Neuron (in vitro differentiated cells): ENCODE measurements at regions not wholly inside any gene's neighbourhood (a gene's known extent, or its start where the extent isn't known, plus 50 kb on each side); places are given as distances from the start of the nearest gene placed in this dataset.
"Not testable (repeated sequence)": the region's sequence is repeated elsewhere in the genome, so short reads cannot be mapped to it uniquely, and the experiment has no call there.

ENCODE experiments used
- H2AFZ ChIP-seq: one replicate; pipeline ENCODE4 v1.6.1; 2013; ENCODE audit warnings: low read depth, mild to moderate bottlenecking, inconsistent platforms, low read length, moderate library complexity
- H3K27me3 ChIP-seq: one replicate; pipeline ENCODE4 v1.6.1; 2013; ENCODE audit warnings: low read length; ENCODE audit not compliant: insufficient read depth
- H3K36me3 ChIP-seq: one replicate; pipeline ENCODE4 v1.6.1; 2013; ENCODE audit warnings: low read length; ENCODE audit not compliant: insufficient read depth
- H3K4me1 ChIP-seq: one replicate; pipeline ENCODE4 v1.6.1; 2013; ENCODE audit warnings: low read length; ENCODE audit not compliant: insufficient read depth
- H3K4me3 ChIP-seq: 2 replicates; pipeline ENCODE4 v1.5.1; 2013; ENCODE audit warnings: mild to moderate bottlenecking, low read length, moderate library complexity
- H3K9me3 ChIP-seq: one replicate; pipeline ENCODE4 v1.6.1; 2013; ENCODE audit warnings: low read length

DNA sequence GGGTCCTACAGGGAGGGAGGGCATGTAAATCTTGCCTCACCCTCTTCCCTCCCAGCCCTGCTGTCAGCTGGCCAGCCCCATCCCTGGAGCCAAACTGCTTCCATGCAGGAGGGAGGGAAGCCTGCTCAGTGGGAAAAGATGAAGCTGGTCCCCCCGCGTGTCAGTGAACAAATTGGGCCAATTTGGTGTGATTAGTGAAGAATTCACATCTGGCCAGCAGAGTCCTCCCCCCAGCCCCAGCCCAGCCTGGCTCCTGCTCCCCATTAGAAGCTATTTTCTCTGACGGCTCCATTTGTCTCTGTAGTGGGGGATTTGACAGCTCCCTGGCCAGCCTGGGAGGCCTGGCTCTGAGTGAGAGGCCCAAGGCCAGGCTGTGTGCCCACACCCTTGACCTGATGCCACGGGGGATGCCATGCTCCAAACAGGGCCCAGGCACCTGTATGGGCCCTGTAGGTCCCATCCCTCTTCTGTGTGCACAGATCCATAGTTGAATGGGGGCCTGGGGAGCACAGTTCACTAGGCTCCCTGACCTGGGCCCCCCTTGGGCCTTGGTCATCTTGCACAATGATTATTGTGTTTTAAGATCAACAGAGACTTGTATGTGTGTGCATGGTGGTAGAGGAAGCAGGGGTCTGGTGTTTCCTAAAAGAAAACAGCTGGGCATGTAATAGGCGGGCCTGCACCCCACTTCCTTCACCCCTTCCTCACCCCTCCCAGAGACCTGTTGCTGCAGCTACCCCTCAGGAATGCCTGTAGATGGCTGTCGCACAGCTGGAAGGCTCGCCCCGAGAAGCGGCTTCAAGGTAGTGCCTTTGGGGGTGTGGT, 50.7 kb upstream of the TAC4 start:
- H3K4me3 ChIP-seq = no peak overlapping the region
- H2AFZ ChIP-seq = no peak overlapping the region
- peaks cover 73% of the 10 kb centered on the region for H3K27me3 ChIP-seq
- no peaks in the 10 kb centered on the region for H3K36me3 ChIP-seq
- no peaks in the 10 kb centered on the region for H3K9me3 ChIP-seq
- H3K4me1 ChIP-seq = no peaks in the 10 kb centered on the region

DNA sequence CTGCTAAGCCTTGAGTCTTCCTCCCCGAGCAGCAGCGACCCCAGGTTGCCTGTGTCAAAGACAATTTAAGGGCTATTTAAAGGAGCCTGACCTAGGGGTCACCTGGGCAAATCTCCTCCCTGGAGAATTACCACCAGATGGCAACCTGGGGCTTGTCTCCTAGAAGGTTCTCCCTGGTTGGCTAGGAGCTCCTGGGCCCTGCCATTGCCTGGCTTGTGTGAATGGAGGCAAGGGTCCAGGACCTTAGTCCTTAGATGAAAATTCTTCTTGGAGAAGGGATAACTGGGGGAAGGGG, 51.3 kb upstream of the TAC4 start:
- Histone ChIP-seq H3K36me3 (no peaks in the 10 kb centered on the region), H3K4me1 (no peaks in the 10 kb centered on the region), H3K4me3 (no peak overlapping the region), H2AFZ (no peak overlapping the region), H3K9me3 (no peaks in the 10 kb centered on the region), H3K27me3 (peaks cover 76% of the 10 kb centered on the region)

DNA sequence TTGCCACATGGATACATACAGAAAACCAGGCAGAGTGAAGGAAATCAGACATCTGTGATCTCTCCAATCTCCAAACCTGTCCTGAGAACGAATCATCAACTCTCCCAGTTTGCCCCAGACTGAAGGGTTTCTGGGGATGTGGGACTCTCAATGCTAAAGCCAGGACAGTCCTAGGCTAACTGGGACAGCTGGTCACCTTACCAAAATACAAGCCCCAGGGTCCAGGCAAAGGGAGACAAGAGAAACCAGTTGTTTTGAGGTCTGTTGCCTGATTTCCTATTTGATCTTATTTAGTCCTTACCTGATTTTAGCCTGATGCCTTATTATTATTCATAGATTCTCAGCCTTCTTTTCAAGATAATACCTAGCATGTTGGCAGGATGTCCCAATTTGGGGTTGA, 51.7 kb upstream of the TAC4 start:
- H2AFZ ChIP-seq = no peak overlapping the region
- no peaks in the 10 kb centered on the region for H3K9me3 ChIP-seq
- peaks cover 80% of the 10 kb centered on the region for H3K27me3 ChIP-seq
- H3K4me3 ChIP-seq = no peak overlapping the region
- no peaks in the 10 kb centered on the region for H3K4me1 ChIP-seq
- no peaks in the 10 kb centered on the region for H3K36me3 ChIP-seq

DNA sequence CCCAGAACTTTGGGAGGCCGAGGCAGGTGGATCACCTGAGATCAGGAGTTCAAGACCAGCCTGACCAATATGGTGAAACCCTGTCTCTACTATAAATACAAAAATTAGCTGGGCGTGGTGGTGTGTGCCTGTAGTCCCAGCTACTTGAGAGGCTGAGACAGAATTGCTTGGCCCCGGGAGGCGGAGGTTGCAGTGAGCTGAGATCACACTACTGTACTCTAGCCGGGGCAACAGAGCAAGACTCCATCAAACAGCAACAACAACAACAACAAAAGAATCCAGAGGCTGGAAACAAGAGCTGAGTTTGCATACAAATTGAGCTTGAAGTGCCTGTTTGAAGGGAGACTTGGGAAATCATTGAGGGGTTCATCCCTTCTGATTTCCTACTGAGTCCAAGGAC, 52.9 kb upstream of the TAC4 start:
- H3K4me1 ChIP-seq, H3K9me3 ChIP-seq, H3K4me3 ChIP-seq, H3K36me3 ChIP-seq, H2AFZ ChIP-seq: not testable (repeated sequence)
- peaks cover 86% of the 10 kb centered on the region for H3K27me3 ChIP-seq

DNA sequence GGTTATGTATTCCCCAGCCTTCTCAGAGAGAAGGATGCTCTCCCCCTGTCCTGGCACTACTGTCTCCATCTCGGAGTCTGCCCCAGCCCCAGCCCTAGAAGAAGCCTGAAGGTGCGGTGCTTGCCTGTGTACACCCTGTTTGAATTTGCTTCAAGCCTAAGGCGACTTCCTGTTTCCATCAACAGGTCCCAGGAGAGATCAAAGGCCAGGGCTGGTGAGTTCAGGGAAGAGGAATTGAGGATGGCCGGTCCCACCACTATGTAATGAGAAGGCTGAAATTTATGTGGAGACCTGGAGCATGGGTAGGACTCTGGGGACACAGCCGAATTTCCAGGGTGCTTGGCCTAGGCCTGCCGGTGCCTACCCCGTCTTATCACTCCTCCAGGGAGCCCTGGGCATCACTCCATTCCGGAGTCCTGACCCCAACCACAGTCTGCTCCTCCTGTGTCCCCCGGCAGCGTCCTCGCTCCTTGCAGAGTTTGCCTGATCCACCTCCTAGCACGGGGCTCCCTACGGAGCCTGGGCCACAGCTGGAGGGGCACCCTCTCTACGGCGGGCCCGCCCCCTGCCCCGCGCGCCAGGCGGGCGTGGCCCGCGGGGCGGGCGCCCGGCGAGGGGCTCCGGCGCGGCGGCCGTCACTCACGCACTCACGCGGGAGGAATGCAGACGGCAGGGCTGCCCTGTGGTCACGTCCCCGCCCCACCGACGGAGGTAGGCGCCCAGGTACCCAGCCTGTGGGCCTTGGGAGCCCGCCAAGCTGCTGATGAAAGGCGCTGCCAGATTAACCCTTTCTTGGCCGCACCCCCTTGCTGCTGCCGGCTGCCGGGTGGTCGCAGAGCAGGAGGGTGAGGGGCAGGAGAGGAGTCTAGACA, 53.8 kb upstream of the TAC4 start:
- H3K9me3 ChIP-seq = no peaks in the 10 kb centered on the region
- H3K4me1 ChIP-seq = no peaks in the 10 kb centered on the region
- H3K27me3 ChIP-seq = peaks cover 80% of the 10 kb centered on the region
- no peak overlapping the region for H2AFZ ChIP-seq
- no peaks in the 10 kb centered on the region for H3K36me3 ChIP-seq
- H3K4me3 ChIP-seq = no peak overlapping the region

DNA sequence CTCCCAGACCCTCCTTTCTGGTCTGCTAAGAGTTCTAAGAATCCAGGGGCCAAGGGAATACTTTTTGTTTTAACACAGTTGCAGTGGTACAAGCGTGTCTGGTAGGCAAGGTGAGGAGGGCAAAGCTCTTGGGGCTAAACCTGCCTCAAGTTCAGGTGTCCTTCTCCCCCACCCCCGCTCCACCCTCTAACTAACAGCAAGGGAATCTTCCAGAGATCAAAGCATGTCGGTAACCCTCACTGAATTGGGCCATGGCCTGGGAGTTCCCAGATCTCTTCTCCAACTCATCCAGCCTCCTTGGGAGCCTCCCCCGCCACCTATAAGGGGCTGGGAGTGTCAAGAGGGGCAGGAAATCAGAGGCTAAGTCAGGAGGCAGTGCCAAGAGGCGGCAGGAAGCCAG, 55.7 kb upstream of the TAC4 start:
- no peak overlapping the region for H2AFZ ChIP-seq
- H3K27me3 ChIP-seq = peaks cover 81% of the 10 kb centered on the region
- H3K36me3 ChIP-seq = no peaks in the 10 kb centered on the region

DNA sequence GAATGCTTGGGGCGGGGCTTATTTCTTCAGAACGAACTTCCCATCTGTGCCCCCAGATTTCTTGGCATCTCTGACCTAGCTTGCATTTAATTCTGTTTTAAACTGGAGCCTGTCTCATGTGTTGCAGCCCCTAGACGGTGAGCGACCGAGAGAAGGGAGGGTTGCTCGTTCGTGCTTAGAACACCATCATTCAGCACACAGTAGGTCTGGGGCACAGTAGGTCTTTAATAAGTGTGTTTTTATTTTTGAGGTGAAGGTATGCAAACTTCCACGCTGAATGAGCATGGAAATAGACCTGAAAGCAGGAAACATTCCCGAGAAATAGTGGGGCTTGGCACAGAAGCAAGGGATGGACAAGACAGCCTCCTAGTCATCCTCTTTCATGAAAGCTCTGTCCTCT, 57.0 kb upstream of the TAC4 start:
- no peaks in the 10 kb centered on the region for H3K36me3 ChIP-seq
- H3K27me3 ChIP-seq = peaks cover 84% of the 10 kb centered on the region

More for the DNA sequence above, 55.7 kb upstream of the TAC4 start:
- no peaks in the 10 kb centered on the region for H3K4me1 ChIP-seq
- no peak overlapping the region for H3K4me3 ChIP-seq
- H3K9me3 ChIP-seq = no peaks in the 10 kb centered on the region

DNA sequence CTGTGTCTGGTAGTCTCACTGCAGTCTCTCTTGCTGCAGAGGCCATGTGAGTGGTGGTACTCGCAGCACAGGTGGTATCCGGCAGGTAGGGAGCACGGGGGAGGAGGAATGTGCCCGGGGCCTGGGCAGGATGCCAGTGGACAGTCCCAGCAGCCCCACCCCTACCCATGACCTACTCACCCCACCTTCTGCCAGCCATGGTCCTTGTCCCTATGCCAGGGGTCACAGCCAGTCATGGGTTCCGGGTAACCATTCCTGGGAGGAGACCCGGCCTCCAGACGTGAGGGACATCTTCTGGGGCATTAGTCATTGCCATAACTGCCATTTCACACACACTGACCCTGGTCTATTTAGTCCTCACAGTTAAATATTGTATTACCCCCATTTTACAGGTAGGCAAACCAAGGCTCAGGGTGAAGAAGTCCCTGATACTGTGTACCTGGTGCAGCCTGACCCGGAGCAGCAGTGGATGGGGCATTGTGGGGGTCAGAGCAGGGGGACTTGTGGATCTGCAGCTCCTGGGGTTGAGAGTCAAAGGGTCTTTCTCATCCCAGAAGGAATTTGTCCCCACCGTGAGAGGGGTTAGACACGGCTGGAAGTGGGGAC, 58.8 kb upstream of the TAC4 start:
- H3K27me3 ChIP-seq = peaks cover 85% of the 10 kb centered on the region
- H3K36me3 ChIP-seq = no peaks in the 10 kb centered on the region
- no peak overlapping the region for H3K4me3 ChIP-seq
- no peak overlapping the region for H2AFZ ChIP-seq
- no peaks in the 10 kb centered on the region for H3K4me1 ChIP-seq
- H3K9me3 ChIP-seq = no peaks in the 10 kb centered on the region

More for the DNA sequence above, 57.0 kb upstream of the TAC4 start:
- Histone ChIP-seq H3K9me3 (no peaks in the 10 kb centered on the region), H3K4me3 (no peak overlapping the region), H3K4me1 (no peaks in the 10 kb centered on the region), H2AFZ (no peak overlapping the region)

DNA sequence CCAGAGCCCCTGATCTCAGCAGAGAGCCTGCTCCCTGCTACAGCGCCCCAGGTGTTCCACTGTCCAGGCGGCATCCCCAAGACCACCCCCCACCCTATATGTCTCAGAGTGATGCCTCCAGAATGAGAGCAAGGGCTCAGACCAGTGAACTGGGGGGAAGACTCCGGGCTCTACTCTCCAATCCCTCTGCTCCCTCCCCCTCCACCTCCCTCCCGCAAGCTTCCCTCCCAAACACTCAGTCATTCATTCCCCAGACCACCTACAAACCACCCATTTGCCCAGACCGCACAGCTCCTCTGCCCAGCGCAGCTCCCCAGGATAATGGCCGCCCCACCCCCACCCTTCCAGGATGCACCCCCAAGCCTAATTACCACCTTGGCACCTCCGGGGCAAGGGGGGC, 59.4 kb upstream of the TAC4 start:
- no peak overlapping the region for H3K4me3 ChIP-seq

DNA sequence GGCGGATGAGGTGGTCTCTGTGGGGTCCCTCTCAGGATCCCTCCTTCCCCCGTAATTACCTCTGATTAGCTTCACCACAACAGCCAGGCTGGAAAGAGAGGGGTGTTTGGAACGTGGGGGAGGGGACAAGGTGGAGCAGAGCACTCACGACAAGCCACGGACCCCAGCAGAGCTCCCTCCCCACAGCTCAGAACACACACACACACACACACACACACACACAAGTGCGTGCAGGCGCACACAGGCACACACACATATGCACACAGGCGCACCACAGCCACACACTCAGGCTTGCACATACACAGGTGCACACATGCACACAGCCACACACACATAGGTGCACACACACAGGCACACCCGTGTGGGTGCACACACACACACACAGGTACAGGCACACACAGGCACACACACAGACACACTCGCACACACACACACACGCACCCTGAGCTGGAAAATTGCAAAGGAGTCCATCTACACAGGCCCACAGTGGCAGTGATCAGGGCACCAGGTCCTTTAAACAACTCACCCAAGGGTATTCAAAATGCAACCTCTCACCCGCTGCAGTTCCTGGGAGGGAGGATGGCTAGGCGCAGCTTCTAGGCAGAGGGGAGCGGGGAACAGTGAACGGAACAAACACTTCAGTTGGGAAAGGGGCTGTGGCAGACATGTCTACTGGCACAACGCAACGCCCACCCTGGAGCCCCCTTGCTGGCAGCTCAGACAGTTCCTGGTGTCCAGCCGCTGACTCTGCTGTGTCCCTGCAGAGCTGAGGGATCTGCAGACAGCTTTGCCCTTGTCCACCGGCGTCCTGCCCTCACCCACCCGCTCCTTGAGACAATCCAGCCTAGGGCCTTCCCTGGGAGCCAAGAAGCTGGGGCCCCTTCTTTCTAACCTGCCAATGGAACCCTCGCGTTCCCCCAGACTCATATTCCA, 59.9 kb upstream of the DLX4 start:
- no peak overlapping the region for H3K4me3 ChIP-seq

More for the DNA sequence above, 59.4 kb upstream of the TAC4 start:
- no peaks in the 10 kb centered on the region for H3K36me3 ChIP-seq
- no peaks in the 10 kb centered on the region for H3K9me3 ChIP-seq
- H3K27me3 ChIP-seq = peaks cover 85% of the 10 kb centered on the region
- no peaks in the 10 kb centered on the region for H3K4me1 ChIP-seq
- no peak overlapping the region for H2AFZ ChIP-seq

DNA sequence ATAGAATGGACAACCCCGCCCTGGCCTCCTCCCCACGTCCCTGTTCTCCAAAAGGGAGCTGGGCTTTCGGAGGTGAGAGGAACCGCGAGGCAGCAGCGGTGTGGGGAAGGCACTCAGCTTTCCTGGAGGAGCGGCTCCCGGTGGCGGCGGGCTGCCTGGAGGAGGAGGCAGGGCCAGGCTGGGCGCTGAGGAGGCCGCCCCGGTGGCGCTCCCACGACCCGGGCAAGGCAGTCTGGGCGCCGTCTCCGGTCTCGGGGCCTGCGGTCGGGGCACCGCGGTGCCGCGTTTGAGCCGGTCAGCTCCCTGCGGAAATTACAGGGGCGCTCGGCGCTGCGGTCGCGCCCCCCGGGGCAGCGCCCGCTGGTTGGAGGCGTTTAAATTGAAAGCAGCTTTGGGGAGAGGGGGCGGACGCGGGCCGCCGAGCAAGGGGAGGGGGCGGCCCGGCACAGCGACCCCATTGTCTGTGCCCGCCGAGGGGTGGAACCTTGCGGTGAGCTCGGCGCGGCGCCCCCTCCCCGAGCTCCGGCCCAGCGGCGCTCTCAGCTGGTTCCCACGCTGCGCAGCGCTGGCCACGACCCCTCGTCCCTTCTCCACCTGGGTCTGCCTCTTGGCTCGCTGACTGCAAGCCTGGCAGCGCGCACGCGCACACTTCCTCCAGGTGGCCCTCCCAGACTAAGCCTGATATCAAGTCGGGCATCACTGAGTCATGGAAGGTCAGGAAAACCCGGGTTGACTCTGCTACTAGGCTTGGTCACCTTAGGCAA, 58.7 kb upstream of the DLX4 start:
- H3K36me3 ChIP-seq = no peaks in the 10 kb centered on the region
- H3K4me3 ChIP-seq = no peak overlapping the region
- H3K27me3 ChIP-seq = peaks cover 86% of the 10 kb centered on the region
- no peak overlapping the region for H2AFZ ChIP-seq
- H3K9me3 ChIP-seq = no peaks in the 10 kb centered on the region
- no peaks in the 10 kb centered on the region for H3K4me1 ChIP-seq

More for the DNA sequence above, 59.9 kb upstream of the DLX4 start:
- no peaks in the 10 kb centered on the region for H3K36me3 ChIP-seq
- peaks cover 86% of the 10 kb centered on the region for H3K27me3 ChIP-seq
- H3K4me1 ChIP-seq = no peaks in the 10 kb centered on the region
- H3K9me3 ChIP-seq = no peaks in the 10 kb centered on the region
- no peak overlapping the region for H2AFZ ChIP-seq

DNA sequence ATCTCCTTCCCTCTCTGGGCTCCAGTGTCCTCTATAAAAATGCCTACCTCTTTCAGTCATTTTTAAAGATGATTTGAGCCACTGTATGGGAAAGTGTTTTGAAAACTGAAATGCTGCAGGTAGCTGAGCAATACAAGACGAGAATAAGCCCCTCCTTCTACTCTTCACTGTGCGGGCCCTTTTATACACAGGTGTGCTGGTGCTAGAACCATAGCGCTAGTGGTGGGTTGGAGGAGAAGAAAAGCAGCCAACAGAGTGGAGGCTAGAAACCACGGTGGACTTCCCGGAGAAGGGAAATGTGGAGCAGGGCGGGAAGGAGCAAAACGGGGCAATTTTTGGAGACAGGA, 58.2 kb upstream of the DLX4 start:
- H3K36me3 ChIP-seq = no peaks in the 10 kb centered on the region
- no peaks in the 10 kb centered on the region for H3K4me1 ChIP-seq
- H2AFZ ChIP-seq = no peak overlapping the region
- no peak overlapping the region for H3K4me3 ChIP-seq
- peaks cover 88% of the 10 kb centered on the region for H3K27me3 ChIP-seq
- no peaks in the 10 kb centered on the region for H3K9me3 ChIP-seq
